A673 (cell line): ENCODE measurements at regions not wholly inside any gene's neighbourhood (a gene's known extent, or its start where the extent isn't known, plus 50 kb on each side); places are given as distances from the start of the nearest gene placed in this dataset.

Source experiments
- BruUV-seq: library from RNA; stranded (reverse); fragments of 400-500 nt; replicated peaks from 2 replicates; lab custom pipeline; 2021; lab: Mats Ljungman, UMichigan
- CTCF ChIA-PET: fragments of 300-600 bp; sonication (Branson Sonifier 250); formaldehyde crosslinking; loops from one replicate; lab custom pipeline; 2022; ENCODE audit warnings: antibody characterized with exemption; lab: Charles Lee
- POLR2A ChIA-PET: fragments of 300-600 bp; sonication (Branson Sonifier 250); formaldehyde crosslinking; loops from one replicate; lab custom pipeline; 2022; ENCODE audit warnings: antibody characterized with exemption; ENCODE audit not compliant: low non-redundant PET; lab: Charles Lee
- DNase-seq: peaks from one replicate; pipeline ENCODE4 v3.0.0-alpha.2; 2015; ENCODE audit warnings: low spot score
- H3K27ac ChIP-seq: fragments of 200-600 bp; sonication (generic); 2 replicates; pipeline ENCODE4 v1.5.1; 2016; ENCODE audit warnings: mixed run types, low read depth, mild to moderate bottlenecking, mixed read lengths, antibody characterized with exemption, low read length; ENCODE audit not compliant: poor library complexity, severe bottlenecking
- H3K27me3 ChIP-seq: fragments of 200-600 bp; sonication (generic); replicated peaks from 2 replicates; pipeline ENCODE4 v1.6.1; 2017; ENCODE audit warnings: mixed run types, low read depth, mild to moderate bottlenecking, mixed read lengths, antibody characterized with exemption, low read length; ENCODE audit not compliant: insufficient read depth, poor library complexity
- H3K36me3 ChIP-seq: fragments of 200-600 bp; sonication (generic); 2 replicates; pipeline ENCODE4 v1.6.1; 2016; ENCODE audit warnings: mixed run types, mild to moderate bottlenecking, mixed read lengths, antibody characterized with exemption, low read length; ENCODE audit not compliant: insufficient read depth, poor library complexity, severe bottlenecking
- H3K4me1 ChIP-seq: fragments of 200-600 bp; sonication (generic); 2 replicates; pipeline ENCODE4 v1.6.1; 2017; ENCODE audit warnings: mixed run types, mild to moderate bottlenecking, mixed read lengths, antibody characterized with exemption, low read length; ENCODE audit not compliant: insufficient read depth, poor library complexity, severe bottlenecking
- H3K4me3 ChIP-seq: fragments of 200-600 bp; sonication (generic); 2 replicates; pipeline ENCODE4 v1.5.1; 2016; ENCODE audit warnings: low read depth, mixed run types, mild to moderate bottlenecking, mixed read lengths, low read length; ENCODE audit not compliant: poor library complexity, severe bottlenecking
- H3K9me3 ChIP-seq: fragments of 200-600 bp; sonication (generic); 2 replicates; pipeline ENCODE4 v1.6.1; 2016; ENCODE audit warnings: mixed run types, low read depth, mild to moderate bottlenecking, mixed read lengths, antibody characterized with exemption, low read length; ENCODE audit not compliant: poor library complexity, severe bottlenecking
- CTCF ChIP-seq: fragments of 300-800, 200-600 bp; sonication (generic); conservative IDR thresholded peaks from 2 replicates; pipeline ENCODE4 v1.5.1; 2017; ENCODE audit warnings: low read depth, mild to moderate bottlenecking, antibody characterized with exemption, low read length, moderate library complexity, mixed read lengths
- EZH2 ChIP-seq: fragments of 200-600 bp; sonication (generic); IDR thresholded peaks from 2 replicates; pipeline ENCODE4 v1.6.1; 2017; ENCODE audit warnings: borderline replicate concordance, low read depth, mild to moderate bottlenecking, mixed read lengths, antibody characterized with exemption, low read length; ENCODE audit not compliant: poor library complexity, severe bottlenecking
- intact Hi-C: fragments of 100-400 bp; cut with micrococcal nuclease; formaldehyde crosslinking; loops from one replicate; pipeline ENCODE4 v1.10.0; 2022; ENCODE audit not compliant: unreplicated experiment

GRCh38 chr10:128661404-128662197 is 535.4 kb upstream of the MKI67 start:
- ChIA-PET CTCF (no interaction called here), POLR2A (no interaction called here)
- Histone ChIP-seq H3K9me3 (no peaks in the 10 kb centered on the region), H3K27me3 (peaks cover 13% of the 10 kb centered on the region), H3K36me3 (no peaks in the 10 kb centered on the region), H3K27ac (no peak overlapping the region), H3K4me3 (no peak overlapping the region), H3K4me1 (no peaks in the 10 kb centered on the region)
- DNase-seq, result no peak
- intact Hi-C loops, result no loop called here
- TF ChIP-seq CTCF, result no peak
- TF ChIP-seq EZH2, result no peak
- BruUV-seq, result no TSS peak

- TF ChIP-seq CTCF (no peak), EZH2 (no peak)
- H3K9me3 ChIP-seq, result no peaks in the 10 kb centered on the region
- no TSS peak for BruUV-seq
- H3K27ac ChIP-seq, result no peak overlapping the region
- H3K4me3 ChIP-seq, result no peak overlapping the region
- H3K36me3 ChIP-seq, result no peaks in the 10 kb centered on the region
- H3K4me1 ChIP-seq, result no peaks in the 10 kb centered on the region
- DNase-seq, result no peak
- ChIA-PET POLR2A (no interaction called here), CTCF (no interaction called here)
- peaks cover 13% of the 10 kb centered on the region for H3K27me3 ChIP-seq
- intact Hi-C loops, result no loop called here
Observed at GRCh38 chr10:128662520-128662919, 536.3 kb upstream of the MKI67 start.

DNA sequence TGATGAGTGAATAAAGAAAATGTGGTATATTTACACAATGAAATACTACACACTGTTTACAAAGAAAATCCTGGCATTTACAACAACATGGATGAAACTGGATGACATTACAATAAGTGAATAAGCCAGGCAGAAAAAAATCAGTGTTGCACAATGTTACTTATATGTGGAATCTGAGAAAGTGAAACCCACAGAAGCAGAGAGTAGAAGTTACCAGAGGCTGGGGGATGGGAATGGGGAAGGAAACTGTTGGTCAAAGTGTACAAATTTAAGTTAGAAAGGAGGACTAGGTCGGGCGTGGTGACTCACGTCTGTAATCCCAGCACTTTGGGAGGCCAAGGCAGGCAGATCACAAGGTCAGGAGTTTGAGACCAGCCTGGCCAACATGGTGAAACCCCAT is 538.5 kb upstream of the MKI67 start:
- no peak overlapping the region for H3K27ac ChIP-seq
- intact Hi-C loops, result no loop called here
- no peak overlapping the region for H3K4me3 ChIP-seq
- TF ChIP-seq CTCF (no peak), EZH2 (no peak)
- H3K27me3 ChIP-seq, result peaks cover 13% of the 10 kb centered on the region
- no peaks in the 10 kb centered on the region for H3K9me3 ChIP-seq
- H3K4me1 ChIP-seq, result no peaks in the 10 kb centered on the region
- no peaks in the 10 kb centered on the region for H3K36me3 ChIP-seq
- no TSS peak for BruUV-seq
- CTCF ChIA-PET, result no interaction called here
- POLR2A ChIA-PET, result no interaction called here
- no peak for DNase-seq
